ENCODE measurements at regions not wholly inside any gene's neighbourhood (a gene's known extent, or its start where the extent isn't known, plus 50 kb on each side); places are given as distances from the start of the nearest gene placed in this dataset.

GRCh38 chr5:125778791-125779190 lies 644.4 kb upstream of the GRAMD2B start:
- DNase-seq: no peak
- Histone ChIP-seq H3K9me3 (ENCODE audit: low read length) (peaks cover 15% of the 10 kb centered on the region; the same call in 1 of the 2 replicates), H3K9ac (ENCODE audit: low read length) (no peak overlapping the region), H2AFZ (ENCODE audit: low read length) (no peak overlapping the region), H3K36me3 (ENCODE audit: insufficient read depth, low read length) (no peaks in the 10 kb centered on the region), H3K4me1 (ENCODE audit: low read length) (no peaks in the 10 kb centered on the region), H3K27me3 (ENCODE audit: low read length) (no peaks in the 10 kb centered on the region), H4K20me1 (ENCODE audit: insufficient read depth, low read depth, low read length) (no peaks in the 10 kb centered on the region), H3K9me2 (replicated peaks; ENCODE audit: insufficient read depth, low read length) (no peaks in the 10 kb centered on the region), H3K79me2 (ENCODE audit: low read length) (no peaks in the 10 kb centered on the region), H3K4me2 (ENCODE audit: low read depth, low read length, poor library complexity, severe bottlenecking) (no peak overlapping the region), H3K4me3 (ENCODE audit: low read length) (no peak overlapping the region), H3K27ac (ENCODE audit: low read length) (no peak overlapping the region)

- Histone ChIP-seq H3K27ac (ENCODE audit: low read length) (no peak overlapping the region), H4K20me1 (ENCODE audit: insufficient read depth, low read depth, low read length) (no peaks in the 10 kb centered on the region), H3K9ac (ENCODE audit: low read length) (no peak overlapping the region), H3K79me2 (ENCODE audit: low read length) (no peaks in the 10 kb centered on the region), H2AFZ (ENCODE audit: low read length) (no peak overlapping the region), H3K36me3 (ENCODE audit: insufficient read depth, low read length) (no peaks in the 10 kb centered on the region), H3K9me3 (ENCODE audit: low read length) (peaks cover 16% of the 10 kb centered on the region), H3K27me3 (ENCODE audit: low read length) (no peaks in the 10 kb centered on the region), H3K4me1 (ENCODE audit: low read length) (no peaks in the 10 kb centered on the region), H3K4me3 (ENCODE audit: low read length) (no peak overlapping the region), H3K4me2 (ENCODE audit: low read depth, low read length, poor library complexity, severe bottlenecking) (no peak overlapping the region), H3K9me2 (replicated peaks; ENCODE audit: insufficient read depth, low read length) (no peaks in the 10 kb centered on the region)
- DNase-seq: no peak
Observed at GRCh38 chr5:125785407-125785806, 637.8 kb upstream of the GRAMD2B start.

- no peak overlapping the region for H3K27ac ChIP-seq (ENCODE audit: low read length)
- H4K20me1 ChIP-seq (ENCODE audit: insufficient read depth, low read depth, low read length): no peaks in the 10 kb centered on the region
- H3K9me2 ChIP-seq (replicated peaks; ENCODE audit: insufficient read depth, low read length): no peaks in the 10 kb centered on the region
- H3K9ac ChIP-seq (ENCODE audit: low read length): no peak overlapping the region
- H3K4me2 ChIP-seq (ENCODE audit: low read depth, low read length, poor library complexity, severe bottlenecking): no peak overlapping the region
- no peak for DNase-seq
- no peak overlapping the region for H2AFZ ChIP-seq (ENCODE audit: low read length)
- H3K4me3 ChIP-seq (ENCODE audit: low read length): no peak overlapping the region
- no peaks in the 10 kb centered on the region for H3K36me3 ChIP-seq (ENCODE audit: insufficient read depth, low read length)
- no peaks in the 10 kb centered on the region for H3K27me3 ChIP-seq (ENCODE audit: low read length)
- no peaks in the 10 kb centered on the region for H3K4me1 ChIP-seq (ENCODE audit: low read length)
- no peaks in the 10 kb centered on the region for H3K79me2 ChIP-seq (ENCODE audit: low read length)
- H3K9me3 ChIP-seq (ENCODE audit: low read length): peaks cover 16% of the 10 kb centered on the region
Observed at GRCh38 chr5:125786021-125786420, 637.2 kb upstream of the GRAMD2B start.

- H3K4me3 ChIP-seq (ENCODE audit: low read length): no peak overlapping the region
- no peaks in the 10 kb centered on the region for H3K27me3 ChIP-seq (ENCODE audit: low read length)
- DNase-seq: no peak
- no peak overlapping the region for H3K4me2 ChIP-seq (ENCODE audit: low read depth, low read length, poor library complexity, severe bottlenecking)
- no peak overlapping the region for H2AFZ ChIP-seq (ENCODE audit: low read length)
- H3K9me2 ChIP-seq (replicated peaks; ENCODE audit: insufficient read depth, low read length): no peaks in the 10 kb centered on the region
- peaks cover 7% of the 10 kb centered on the region for H3K9me3 ChIP-seq (ENCODE audit: low read length)
- H3K79me2 ChIP-seq (ENCODE audit: low read length): no peaks in the 10 kb centered on the region
- H4K20me1 ChIP-seq (ENCODE audit: insufficient read depth, low read depth, low read length): no peaks in the 10 kb centered on the region
- no peak overlapping the region for H3K27ac ChIP-seq (ENCODE audit: low read length)
- no peaks in the 10 kb centered on the region for H3K36me3 ChIP-seq (ENCODE audit: insufficient read depth, low read length)
- H3K4me1 ChIP-seq (ENCODE audit: low read length): no peaks in the 10 kb centered on the region
- H3K9ac ChIP-seq (ENCODE audit: low read length): no peak overlapping the region
Observed at GRCh38 chr5:125793470-125793869, 629.7 kb upstream of the GRAMD2B start.

GRCh38 chr5:125794922-125795321 lies 628.3 kb upstream of the GRAMD2B start:
- Histone ChIP-seq H3K36me3 (ENCODE audit: insufficient read depth, low read length) (no peaks in the 10 kb centered on the region), H4K20me1 (ENCODE audit: insufficient read depth, low read depth, low read length) (no peaks in the 10 kb centered on the region), H3K4me2 (ENCODE audit: low read depth, low read length, poor library complexity, severe bottlenecking) (no peak overlapping the region), H3K79me2 (ENCODE audit: low read length) (no peaks in the 10 kb centered on the region), H2AFZ (ENCODE audit: low read length) (no peak overlapping the region), H3K4me3 (ENCODE audit: low read length) (no peak overlapping the region), H3K27ac (ENCODE audit: low read length) (no peak overlapping the region), H3K9me3 (ENCODE audit: low read length) (peaks cover 12% of the 10 kb centered on the region), H3K9ac (ENCODE audit: low read length) (no peak overlapping the region), H3K27me3 (ENCODE audit: low read length) (no peaks in the 10 kb centered on the region), H3K9me2 (replicated peaks; ENCODE audit: insufficient read depth, low read length) (no peaks in the 10 kb centered on the region), H3K4me1 (ENCODE audit: low read length) (no peaks in the 10 kb centered on the region)
- DNase-seq: no peak

- DNase-seq: peak; percentile 53
- H3K9ac ChIP-seq (ENCODE audit: low read length): no peak overlapping the region
- no peaks in the 10 kb centered on the region for H4K20me1 ChIP-seq (ENCODE audit: insufficient read depth, low read depth, low read length)
- H3K27me3 ChIP-seq (ENCODE audit: low read length): no peaks in the 10 kb centered on the region
- no peak overlapping the region for H2AFZ ChIP-seq (ENCODE audit: low read length)
- H3K4me3 ChIP-seq (ENCODE audit: low read length): no peak overlapping the region
- no peaks in the 10 kb centered on the region for H3K4me1 ChIP-seq (ENCODE audit: low read length)
- H3K79me2 ChIP-seq (ENCODE audit: low read length): no peaks in the 10 kb centered on the region
- H3K36me3 ChIP-seq (ENCODE audit: insufficient read depth, low read length): no peaks in the 10 kb centered on the region
- peaks cover 8% of the 10 kb centered on the region; the same call in 1 of the 2 replicates for H3K9me3 ChIP-seq (ENCODE audit: low read length)
- H3K4me2 ChIP-seq (ENCODE audit: low read depth, low read length, poor library complexity, severe bottlenecking): no peak overlapping the region
- no peaks in the 10 kb centered on the region for H3K9me2 ChIP-seq (replicated peaks; ENCODE audit: insufficient read depth, low read length)
- H3K27ac ChIP-seq (ENCODE audit: low read length): no peak overlapping the region
Observed at GRCh38 chr5:125798307-125798706, 624.9 kb upstream of the GRAMD2B start.

GRCh38 chr5:125812651-125813050 lies 610.6 kb upstream of the GRAMD2B start:
- H3K9me2 ChIP-seq (replicated peaks; ENCODE audit: insufficient read depth, low read length): no peaks in the 10 kb centered on the region
- no peak overlapping the region for H3K4me3 ChIP-seq (ENCODE audit: low read length)
- no peaks in the 10 kb centered on the region for H3K36me3 ChIP-seq (ENCODE audit: insufficient read depth, low read length)
- DNase-seq: no peak
- no peak overlapping the region for H3K4me2 ChIP-seq (ENCODE audit: low read depth, low read length, poor library complexity, severe bottlenecking)
- H3K9ac ChIP-seq (ENCODE audit: low read length): no peak overlapping the region
- no peaks in the 10 kb centered on the region for H3K4me1 ChIP-seq (ENCODE audit: low read length)
- no peaks in the 10 kb centered on the region for H3K79me2 ChIP-seq (ENCODE audit: low read length)
- no peak overlapping the region for H3K27ac ChIP-seq (ENCODE audit: low read length)
- H3K27me3 ChIP-seq (ENCODE audit: low read length): no peaks in the 10 kb centered on the region
- no peaks in the 10 kb centered on the region for H4K20me1 ChIP-seq (ENCODE audit: insufficient read depth, low read depth, low read length)
- H3K9me3 ChIP-seq (ENCODE audit: low read length): peaks cover 22% of the 10 kb centered on the region
- H2AFZ ChIP-seq (ENCODE audit: low read length): no peak overlapping the region

- no peak for DNase-seq
- H3K9me3 ChIP-seq (ENCODE audit: low read length): peaks cover 24% of the 10 kb centered on the region
- H2AFZ ChIP-seq (ENCODE audit: low read length): no peak overlapping the region
Observed at GRCh38 chr5:125813221-125813974, 609.8 kb upstream of the GRAMD2B start.

More at GRCh38 chr5:125813221-125813974, 609.8 kb upstream of the GRAMD2B start:
- Histone ChIP-seq H3K27me3 (ENCODE audit: low read length) (no peaks in the 10 kb centered on the region), H4K20me1 (ENCODE audit: insufficient read depth, low read depth, low read length) (no peaks in the 10 kb centered on the region), H3K79me2 (ENCODE audit: low read length) (no peaks in the 10 kb centered on the region), H3K4me2 (ENCODE audit: low read depth, low read length, poor library complexity, severe bottlenecking) (no peak overlapping the region), H3K4me3 (ENCODE audit: low read length) (no peak overlapping the region), H3K27ac (ENCODE audit: low read length) (no peak overlapping the region), H3K9me2 (replicated peaks; ENCODE audit: insufficient read depth, low read length) (no peaks in the 10 kb centered on the region), H3K4me1 (ENCODE audit: low read length) (no peaks in the 10 kb centered on the region), H3K9ac (ENCODE audit: low read length) (no peak overlapping the region), H3K36me3 (ENCODE audit: insufficient read depth, low read length) (no peaks in the 10 kb centered on the region)

Measured in Karpas-422 (cell line).